ENCODE measurements at regions not wholly inside any gene's neighbourhood (a gene's known extent, or its start where the extent isn't known, plus 50 kb on each side); places are given as distances from the start of the nearest gene placed in this dataset.

DNA sequence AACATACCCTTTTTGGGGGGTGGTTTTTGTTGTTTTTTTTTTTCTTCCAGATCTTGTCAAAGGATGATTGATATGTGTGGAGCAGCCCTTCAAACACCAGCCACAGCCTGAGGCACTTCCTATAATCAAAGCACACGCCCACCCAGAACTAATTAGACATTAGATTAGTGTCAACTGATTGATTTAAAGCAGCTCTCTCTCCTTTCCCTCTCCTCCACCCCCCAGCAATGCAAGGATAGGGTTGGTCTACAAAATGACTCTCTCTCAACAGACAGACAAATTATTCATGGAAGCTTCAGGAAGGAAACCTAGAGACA is 250.3 kb upstream of the SOX9 start:
- Histone ChIP-seq H2AFZ (replicated peaks; ENCODE audit: low read length, poor library complexity) (no peak overlapping the region), H3K4ac (ENCODE audit: low read depth, low read length) (no peak overlapping the region), H2AK9ac (replicated peaks; ENCODE audit: low read depth, low read length, poor library complexity) (no peak overlapping the region), H3K18ac (ENCODE audit: low read depth, low read length) (no peak overlapping the region), H3K56ac (ENCODE audit: extremely low read depth, insufficient read depth, low read length) (no peak overlapping the region), H3K79me1 (ENCODE audit: low read depth in 1 of 2, low read length in 2 of 2) (no peaks in the 10 kb centered on the region), H3K14ac (replicated peaks; ENCODE audit: low read depth, low read length) (no peak overlapping the region), H3K27me3 (ENCODE audit: control insufficient read depth, insufficient read depth, low read length) (no peaks in the 10 kb centered on the region), H3K36me3 (ENCODE audit: control insufficient read depth, insufficient read depth, low read length) (no peaks in the 10 kb centered on the region), H4K8ac (ENCODE audit: low read depth in 2 of 2, low read length in 2 of 2) (no peak overlapping the region), H3K4me2 (ENCODE audit: low read depth, low read length) (no peak overlapping the region), H2BK20ac (ENCODE audit: low read depth, low read length) (no peak overlapping the region), H3K9me1 (ENCODE audit: insufficient read depth, low read length) (no peaks in the 10 kb centered on the region), H2BK15ac (ENCODE audit: low read depth, low read length) (no peak overlapping the region), H2BK120ac (ENCODE audit: low read depth, low read length) (no peak overlapping the region), H3K4me1 (ENCODE audit: control insufficient read depth, insufficient read depth, low read length) (no peaks in the 10 kb centered on the region), H3K27ac (ENCODE audit: insufficient read depth, low read length) (no peak overlapping the region), H2BK5ac (ENCODE audit: low read depth, low read length, poor library complexity, severe bottlenecking) (no peak overlapping the region), H3K9ac (ENCODE audit: low read depth, low read length) (no peak overlapping the region), H4K20me1 (ENCODE audit: insufficient read depth, low read length) (no peaks in the 10 kb centered on the region), H3K9me3 (ENCODE audit: control insufficient read depth, insufficient read depth, low read length) (no peaks in the 10 kb centered on the region), H2AK5ac (ENCODE audit: low read depth, low read length) (no peak overlapping the region), H4K5ac (ENCODE audit: low read depth, low read length) (no peak overlapping the region), H3K4me3 (ENCODE audit: insufficient read depth, low read depth, low read length) (no peak overlapping the region), H4K91ac (ENCODE audit: insufficient read depth, low read depth, low read length) (no peak overlapping the region), H3K23ac (ENCODE audit: low read depth, low read length) (no peak overlapping the region)
- CTCF ChIA-PET: no interaction called here
- POLR2A ChIA-PET (ENCODE audit: unreplicated experiment): no interaction called here
- TF ChIP-seq RFX5 (IDR thresholded peaks at IDR 0.05; ENCODE audit: low read depth, low read length) (no peak), MXI1 (IDR thresholded peaks at IDR 0.05; ENCODE audit: borderline replicate concordance, low read depth, low read length) (no peak)
- in situ Hi-C loops (cut with MboI; ENCODE audit: low sequenced_read_pairs) (no loop called here), dilution Hi-C loops (cut with HindIII; ENCODE audit: low sequenced_read_pairs, unreplicated experiment) (no loop called here), intact Hi-C loops (cut with micrococcal nuclease) (no loop called here)
- no peak for DNase-seq
- BruUV-seq (replicated peaks): no TSS peak
- no CpG with 5 or more reads among the region's 1 CpG for WGBS, 2 experiments (ENCODE audit: extremely low coverage in 2 of 2, insufficient read length in 1 of 2)
- ATAC-seq (ENCODE audit: low read depth): no peak

All from IMR-90 (cell line).